HG03039 (cell line): ENCODE measurements at regions not wholly inside any gene's neighbourhood (a gene's known extent, or its start where the extent isn't known, plus 50 kb on each side); places are given as distances from the start of the nearest gene placed in this dataset.

ENCODE experiments used
- ATAC-seq: cut with Tn5 transposase; IDR thresholded peaks from one replicate; pipeline ENCODE4 v1.9.1; 2021; ENCODE audit warnings: mild to moderate bottlenecking, moderate library complexity; ENCODE audit not compliant: unreplicated experiment

GRCh38 chr6:120129228-120129627 is 779.7 kb upstream of the MAN1A1 start:
- no peak for ATAC-seq

- ATAC-seq: no peak
Observed at GRCh38 chr6:120122401-120122800, 772.8 kb upstream of the MAN1A1 start.

- no peak for ATAC-seq
Observed at GRCh38 chr6:120116343-120116742, 766.8 kb upstream of the MAN1A1 start.

- ATAC-seq: no peak
Observed at GRCh38 chr6:120112980-120113379, 763.4 kb upstream of the MAN1A1 start.

- ATAC-seq: no peak
Observed at GRCh38 chr6:120111001-120111400, 761.4 kb upstream of the MAN1A1 start.

- no peak for ATAC-seq
Observed at GRCh38 chr6:120108061-120108795, 758.7 kb upstream of the MAN1A1 start.

GRCh38 chr6:120103618-120104017 is 754.1 kb upstream of the MAN1A1 start:
- no peak for ATAC-seq

- no peak for ATAC-seq
Observed at GRCh38 chr6:120096696-120097260, 747.2 kb upstream of the MAN1A1 start.

- ATAC-seq: no peak
Observed at GRCh38 chr6:120083186-120083585, 733.6 kb upstream of the MAN1A1 start.

GRCh38 chr6:120077489-120077888 is 727.9 kb upstream of the MAN1A1 start:
- ATAC-seq: no peak

GRCh38 chr6:120058410-120058809 is 708.8 kb upstream of the MAN1A1 start:
- no peak for ATAC-seq

GRCh38 chr6:120056085-120056484 is 706.5 kb upstream of the MAN1A1 start:
- peak; percentile 88 for ATAC-seq

GRCh38 chr6:120055071-120055470 is 705.5 kb upstream of the MAN1A1 start:
- ATAC-seq: no peak

- no peak for ATAC-seq
Observed at GRCh38 chr6:120039664-120040063, 690.1 kb upstream of the MAN1A1 start.

- no peak for ATAC-seq
Observed at GRCh38 chr6:120031837-120032236, 682.3 kb upstream of the MAN1A1 start.

GRCh38 chr6:120026791-120027190 is 677.2 kb upstream of the MAN1A1 start:
- no peak for ATAC-seq

GRCh38 chr6:120010075-120010474 is 660.5 kb upstream of the MAN1A1 start:
- ATAC-seq: no peak

- ATAC-seq: no peak
Observed at GRCh38 chr6:120005292-120005976, 655.9 kb upstream of the MAN1A1 start.

- ATAC-seq: no peak
Observed at GRCh38 chr6:119986934-119987549, 637.5 kb upstream of the MAN1A1 start.

- no peak for ATAC-seq
Observed at GRCh38 chr6:119985952-119986736, 636.6 kb upstream of the MAN1A1 start.

GRCh38 chr6:119980802-119981201 is 631.2 kb upstream of the MAN1A1 start:
- ATAC-seq: no peak
